ENCODE measurements at regions not wholly inside any gene's neighbourhood (a gene's known extent, or its start where the extent isn't known, plus 50 kb on each side); places are given as distances from the start of the nearest gene placed in this dataset.

DNA sequence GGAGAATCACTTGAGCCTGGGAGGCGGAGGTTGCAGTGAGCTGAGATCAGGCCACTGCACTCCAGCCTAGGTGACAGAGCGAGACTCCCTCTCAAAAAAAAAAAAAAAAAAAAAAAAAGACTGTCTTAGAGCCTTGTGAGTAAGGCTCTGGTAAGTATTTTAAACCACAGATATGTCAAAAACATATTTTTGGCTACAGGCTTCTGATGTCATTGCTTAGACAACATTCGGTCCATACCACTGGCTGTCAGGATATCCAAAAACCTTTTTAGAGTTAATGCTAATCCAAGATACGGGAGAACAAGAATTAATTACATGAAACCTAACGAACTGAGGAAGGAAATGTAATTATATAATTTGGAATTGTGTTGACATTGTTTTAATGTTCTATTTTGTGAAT is 999.5 kb upstream of the PABPC4L start:
- no peak for DNase-seq

DNA sequence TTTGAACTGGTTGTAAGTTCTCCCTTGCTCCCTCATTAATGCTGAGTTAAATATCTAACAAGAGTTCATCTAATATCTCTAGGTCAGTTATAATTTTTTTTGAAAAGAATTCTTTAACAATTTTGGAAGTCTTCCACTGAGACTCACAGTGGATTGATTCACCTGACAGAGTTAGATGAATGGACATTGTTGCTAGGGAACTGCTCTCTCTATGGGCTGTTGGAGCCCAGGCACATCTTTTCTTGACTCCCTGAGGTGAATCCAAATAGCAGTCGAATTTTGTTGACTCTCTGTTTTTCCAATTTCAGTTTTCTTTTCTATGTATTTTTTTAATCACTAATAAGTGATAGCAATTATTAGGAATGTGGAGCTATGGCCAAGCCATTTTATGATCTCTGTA is 996.1 kb upstream of the PABPC4L start:
- DNase-seq = no peak

DNA sequence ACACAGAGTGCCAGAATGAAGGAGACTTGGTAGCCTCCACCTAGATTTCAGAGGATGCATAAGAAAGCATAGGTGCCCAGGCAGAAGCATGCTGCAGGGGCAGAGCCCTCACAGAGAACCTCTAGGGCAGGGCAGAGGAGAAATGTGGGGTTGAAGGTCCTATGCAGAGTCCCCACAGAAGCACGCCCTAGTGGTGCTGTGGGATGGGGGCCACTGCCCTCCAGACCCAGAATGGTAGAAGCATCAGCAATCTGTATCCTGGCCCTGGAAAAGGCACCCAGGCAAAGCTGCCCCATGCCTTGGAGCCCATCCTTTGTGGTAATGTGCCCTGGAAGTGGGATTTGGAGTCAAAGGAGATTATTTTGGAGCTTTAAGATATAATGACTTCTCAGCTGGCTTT is 992.9 kb upstream of the PABPC4L start:
- DNase-seq = no peak

DNA sequence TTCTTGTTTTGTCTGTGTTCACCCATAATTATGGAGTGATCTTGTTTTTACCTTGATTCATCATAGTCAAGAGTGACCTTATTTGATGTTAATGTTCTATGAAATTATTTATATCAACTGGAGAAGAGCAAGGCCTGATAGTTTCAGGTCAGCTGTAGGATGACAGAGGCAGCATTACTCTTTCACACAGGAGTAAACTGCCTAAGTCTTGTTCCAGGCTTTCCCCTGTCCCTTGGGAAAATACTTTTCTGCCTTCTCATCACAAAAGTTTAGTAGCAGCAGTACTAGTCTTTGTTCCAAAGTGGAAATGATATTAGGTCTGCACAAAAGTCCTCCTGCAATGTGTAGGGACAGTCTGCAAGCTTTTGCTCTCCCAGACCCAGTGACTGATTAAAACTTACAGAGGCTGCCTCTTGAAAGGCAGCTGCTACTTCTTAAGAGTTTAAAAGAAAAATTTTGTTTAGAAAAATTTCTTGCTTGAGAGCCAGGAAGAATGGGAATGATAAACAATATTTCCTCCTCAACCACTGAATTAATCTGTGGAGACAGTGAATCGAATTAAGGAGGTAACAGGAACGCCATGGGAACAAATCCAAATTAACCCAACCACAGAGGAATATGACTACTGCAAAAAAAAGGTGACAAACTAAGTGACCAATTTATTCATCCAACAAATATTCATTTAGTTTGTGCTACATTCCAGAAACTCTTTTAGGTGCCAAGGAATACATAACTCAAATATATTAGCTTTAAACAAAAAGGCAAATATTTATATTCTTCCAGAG is 991.4 kb upstream of the PABPC4L start:
- no peak for DNase-seq

DNA sequence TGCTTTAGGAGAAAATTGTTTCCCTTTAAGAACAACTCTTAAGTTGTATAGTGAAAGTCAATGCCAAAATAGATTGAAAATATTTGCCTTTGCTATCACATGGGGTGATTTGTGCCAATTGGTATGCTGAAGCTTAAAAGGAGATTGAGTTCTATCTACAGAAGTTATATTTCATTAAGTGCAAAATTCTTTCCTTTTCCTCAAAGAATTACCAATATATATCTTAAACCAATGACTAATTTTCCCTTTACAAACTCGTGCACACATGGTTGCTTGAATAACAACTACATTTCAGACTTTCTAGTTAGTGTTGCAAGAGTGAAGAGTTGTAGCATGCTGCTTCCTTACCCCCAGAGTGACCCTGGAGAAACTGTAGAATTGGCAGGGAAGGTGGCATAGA is 990.0 kb upstream of the PABPC4L start:
- DNase-seq = no peak

DNA sequence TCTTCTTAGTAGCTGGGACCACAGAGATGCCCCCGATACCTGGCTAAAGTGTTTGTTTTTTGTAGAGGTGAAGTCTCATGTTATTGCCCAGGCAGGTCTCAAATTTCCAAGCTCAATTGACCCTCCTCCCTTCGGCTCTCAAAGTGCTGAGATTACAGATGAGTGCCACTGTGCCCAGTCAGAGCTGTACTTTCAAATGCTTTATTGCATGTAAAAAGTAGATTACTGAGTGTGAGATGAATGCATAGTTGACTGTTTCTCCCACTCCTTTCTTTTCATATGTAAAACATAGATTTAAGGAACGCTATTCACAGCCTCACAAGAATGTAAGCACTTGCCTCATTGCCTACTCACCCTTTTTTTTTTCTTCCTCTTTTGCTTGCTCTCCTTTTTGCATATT is 984.4 kb upstream of the PABPC4L start:
- DNase-seq = no peak

DNA sequence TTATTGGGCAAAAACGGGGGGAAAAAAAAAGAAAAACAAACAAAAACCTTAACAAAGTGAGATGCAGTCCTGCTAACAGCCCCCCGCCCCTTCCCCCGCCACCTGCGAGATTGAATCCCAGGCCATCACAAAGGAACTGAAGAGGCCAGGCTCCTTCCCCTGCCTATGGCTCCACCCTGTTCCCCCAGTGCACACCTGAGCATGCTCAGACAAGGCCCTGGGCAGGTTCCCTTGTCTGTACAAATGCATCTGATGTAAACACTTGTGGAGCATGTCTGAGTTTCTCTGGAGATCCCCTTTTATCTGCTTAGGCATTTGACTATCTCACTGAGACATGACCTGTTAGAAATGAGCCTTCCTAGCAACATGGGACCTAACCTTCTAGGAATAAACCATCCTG is 983.7 kb upstream of the PABPC4L start:
- peak; percentile 1 for DNase-seq

DNA sequence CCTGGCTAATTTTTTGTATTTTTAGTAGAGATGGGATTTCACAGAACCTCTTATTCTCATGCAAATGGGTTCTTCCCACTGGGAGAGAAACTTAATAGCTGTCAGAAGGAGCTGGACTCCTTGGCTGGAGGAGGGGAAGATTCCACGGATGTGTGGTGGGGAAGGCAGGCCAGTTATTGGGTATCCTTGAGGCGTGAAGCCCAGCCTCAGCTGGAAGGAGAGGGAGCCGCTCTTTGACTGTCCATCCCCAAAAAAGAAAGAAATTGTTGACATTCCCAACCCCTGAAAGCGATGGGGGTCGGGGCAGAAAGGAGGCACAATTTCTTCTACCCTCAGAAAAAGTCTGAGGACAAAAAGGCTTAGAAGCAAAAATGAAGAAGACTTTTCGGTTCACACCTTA is 983.1 kb upstream of the PABPC4L start:
- no peak for DNase-seq

DNA sequence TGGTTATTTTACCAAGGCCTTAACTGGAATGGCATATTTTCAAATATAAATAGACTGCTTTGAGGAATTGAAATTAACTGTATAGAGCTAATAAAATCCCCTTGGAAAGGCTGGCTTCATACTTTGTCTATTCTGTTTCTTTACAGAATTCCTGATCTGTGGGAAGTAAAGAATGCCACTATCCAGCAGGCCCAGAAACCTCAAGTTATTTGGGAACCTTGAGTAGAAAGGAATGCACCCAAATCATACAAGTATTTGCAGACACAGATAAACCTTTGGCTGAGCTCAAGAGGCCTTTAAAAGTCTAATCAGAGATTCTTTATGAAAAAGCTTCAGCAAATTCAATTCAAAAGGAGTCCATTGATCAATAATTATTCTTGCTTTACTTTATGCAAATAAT is 975.7 kb upstream of the PABPC4L start:
- DNase-seq = no peak

DNA sequence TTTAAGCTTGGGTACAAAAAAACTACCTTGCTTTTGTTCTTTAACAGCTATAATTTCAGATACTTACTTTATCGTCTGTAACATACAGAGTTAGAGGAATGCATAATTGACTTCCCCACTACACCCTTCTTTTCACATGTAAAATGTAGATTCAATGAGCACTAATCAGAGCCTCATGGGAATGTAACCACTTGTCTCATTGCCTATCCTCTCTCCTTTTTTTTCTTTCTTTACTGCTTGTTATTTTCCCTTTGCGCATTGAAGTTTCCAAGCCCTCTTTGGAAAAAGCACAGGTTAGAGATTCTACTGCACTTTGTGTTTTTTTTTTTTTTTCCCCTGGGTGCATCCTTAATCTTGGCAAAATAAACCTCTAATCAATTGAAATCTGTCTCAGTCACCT is 965.1 kb upstream of the PABPC4L start:
- DNase-seq = no peak

DNA sequence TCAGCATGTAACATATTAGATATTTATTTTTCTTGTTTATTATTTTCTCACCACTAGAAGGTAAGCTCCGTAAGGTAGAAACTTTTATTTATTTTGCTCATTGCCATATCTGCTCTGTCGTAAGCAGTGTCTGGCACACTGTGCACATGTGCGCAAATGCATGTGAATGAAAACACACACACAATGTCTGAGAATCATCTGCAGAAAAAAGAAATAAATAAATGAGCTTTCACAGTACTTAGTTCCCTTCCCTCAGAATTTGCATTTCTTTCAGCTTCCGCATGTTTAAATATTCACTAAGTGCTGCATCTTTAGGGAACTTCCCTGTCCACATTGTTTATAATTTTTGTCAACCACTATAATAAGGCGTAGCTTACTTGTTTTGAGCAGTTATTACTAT is 963.0 kb upstream of the PABPC4L start:
- DNase-seq = no peak

DNA sequence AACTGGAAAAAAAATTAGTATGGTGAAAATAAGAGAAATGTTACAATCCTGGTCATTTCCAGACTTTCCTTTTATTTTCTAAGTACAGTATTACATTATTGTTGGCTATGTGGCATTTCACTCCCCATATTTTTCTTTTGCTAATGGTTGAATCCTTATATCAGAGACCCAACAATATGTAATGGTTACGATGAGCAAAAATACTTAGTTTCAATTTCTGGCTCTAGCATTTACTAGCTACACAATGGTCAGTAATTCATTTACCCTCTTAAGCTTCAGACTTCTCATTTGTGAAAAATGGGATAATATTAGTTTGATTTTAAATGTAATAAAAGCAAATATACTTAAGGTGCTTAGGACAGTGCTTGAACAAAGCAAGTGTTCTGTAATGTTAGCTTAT is 942.9 kb upstream of the PABPC4L start:
- no peak for DNase-seq

DNA sequence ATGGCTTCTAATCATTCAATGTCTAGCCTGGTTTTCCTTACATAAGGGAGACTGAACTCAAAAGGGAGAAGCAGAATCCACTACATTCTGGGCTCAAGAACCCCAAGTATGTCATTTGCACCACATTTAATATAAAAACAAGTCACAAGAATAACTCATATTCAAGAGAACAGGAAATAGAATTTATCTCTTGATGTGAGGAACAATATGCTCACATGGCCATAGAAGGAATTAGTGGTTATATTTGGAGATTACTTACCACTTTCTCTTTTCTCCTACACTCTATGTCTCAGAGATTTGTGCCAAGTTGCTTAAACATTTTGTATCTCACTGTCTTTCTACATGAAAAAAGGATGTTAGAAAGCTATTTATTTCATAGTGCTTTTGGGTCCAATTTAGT is 922.6 kb upstream of the PABPC4L start:
- no peak for DNase-seq

DNA sequence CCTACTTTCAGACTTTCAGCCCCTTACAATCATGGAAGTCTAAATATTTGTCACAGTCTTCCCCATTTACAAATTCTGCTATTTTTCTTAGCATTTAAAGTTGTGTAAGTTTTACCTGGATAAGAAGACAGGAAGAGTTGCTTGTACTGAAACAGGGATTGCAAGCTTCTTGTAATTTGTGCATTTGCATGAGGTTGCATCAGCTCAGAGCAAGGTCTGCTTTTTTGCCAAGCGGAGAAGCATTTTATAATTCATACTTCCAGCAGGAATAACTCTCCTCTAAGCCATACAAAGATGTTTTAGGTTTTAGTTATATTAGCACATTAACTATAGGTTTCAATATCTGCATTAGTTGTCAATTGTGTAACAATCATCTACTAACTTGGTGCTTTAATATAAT is 922.0 kb upstream of the PABPC4L start:
- DNase-seq = no peak

DNA sequence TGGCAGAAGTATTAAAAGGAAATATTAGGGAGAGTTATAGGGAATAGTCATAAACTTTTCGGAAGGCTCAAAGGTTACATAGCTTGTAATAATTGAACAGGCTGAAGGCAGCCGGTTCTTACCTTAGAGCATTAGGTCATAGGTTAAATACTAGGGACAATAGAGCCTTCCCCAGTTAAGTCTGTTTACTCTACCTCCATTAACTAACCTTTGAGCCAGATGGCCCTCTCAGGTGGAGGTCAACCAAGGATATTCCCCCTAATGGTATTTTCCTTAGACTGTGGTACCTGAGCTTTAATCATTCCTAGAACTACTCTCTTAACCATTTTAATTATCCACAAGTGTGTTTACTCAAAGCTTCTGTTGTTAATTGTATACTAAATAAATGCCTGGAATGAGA is 920.9 kb upstream of the PABPC4L start:
- no peak for DNase-seq

DNA sequence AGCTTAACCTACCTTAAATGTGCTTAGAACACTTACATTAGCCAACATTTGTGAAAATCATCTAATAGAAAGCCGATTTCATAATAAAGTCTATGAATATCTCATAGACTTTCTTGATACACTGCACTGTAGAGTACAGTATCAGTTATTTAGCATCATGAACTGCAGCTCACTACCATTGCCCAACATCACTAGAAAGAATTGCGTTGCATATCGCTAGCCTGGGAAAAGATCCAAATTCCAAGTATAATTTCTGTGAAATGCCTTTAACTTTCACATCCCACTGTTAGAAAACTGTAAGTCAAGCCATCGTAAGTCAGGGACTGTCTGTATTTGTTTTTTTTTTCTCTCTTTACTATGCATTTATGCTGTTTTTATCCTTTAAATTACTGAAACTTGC is 918.6 kb upstream of the PABPC4L start:
- DNase-seq = no peak

DNA sequence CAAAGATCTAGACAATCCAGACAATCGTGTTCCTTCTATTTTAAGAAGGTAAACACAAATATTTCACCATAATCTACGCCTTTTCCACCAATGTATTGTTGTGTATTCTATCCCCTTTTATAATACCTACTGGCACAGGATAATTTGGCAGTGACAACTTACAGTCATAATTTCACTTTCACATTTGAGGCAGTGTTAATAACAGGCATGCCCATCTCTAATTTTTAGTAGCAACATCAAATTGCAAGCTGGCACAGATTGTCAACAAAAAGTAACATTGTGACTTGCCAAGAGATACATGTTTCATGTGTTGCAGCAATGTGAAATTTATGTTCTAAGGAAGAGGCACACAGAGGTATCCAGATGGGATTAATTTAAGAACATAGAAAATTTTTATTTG is 912.5 kb upstream of the PABPC4L start:
- DNase-seq = no peak

DNA sequence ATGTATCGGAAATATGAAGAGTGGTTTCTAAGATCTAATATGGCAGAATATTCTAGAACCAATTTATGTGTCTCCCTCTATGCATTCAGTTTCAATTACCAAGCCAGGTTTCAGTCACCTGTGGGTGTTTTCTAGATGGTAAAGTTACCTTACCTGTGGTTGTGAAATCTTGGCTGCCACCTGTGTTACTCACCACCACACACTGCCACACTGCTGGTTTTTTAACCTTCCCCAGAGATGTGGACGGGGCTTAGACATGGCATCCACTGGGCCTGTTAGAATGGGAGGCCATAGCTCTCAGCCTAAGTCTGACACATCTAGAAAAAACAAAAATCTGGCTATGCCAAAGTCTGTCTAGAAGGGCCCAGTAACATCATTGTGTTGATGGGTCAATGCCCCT is 896.5 kb upstream of the PABPC4L start:
- no peak for DNase-seq

DNA sequence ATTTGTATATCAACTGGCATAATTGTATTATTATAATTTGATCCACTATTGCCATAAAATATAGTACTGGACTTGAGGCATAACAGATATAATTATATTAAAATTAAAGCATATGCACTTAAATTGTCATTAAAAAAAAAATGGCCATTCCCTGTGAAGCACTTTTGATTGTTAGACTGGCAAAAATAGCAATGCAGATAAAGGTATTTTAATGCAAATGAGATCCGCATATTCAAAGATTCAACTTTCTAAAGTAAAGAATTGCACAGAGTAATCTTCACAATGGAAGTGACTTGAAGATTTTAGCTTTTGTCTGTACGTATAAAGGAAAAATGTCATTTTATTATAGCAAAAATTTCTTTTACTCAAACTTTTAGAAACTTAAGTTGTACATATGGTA is 871.8 kb upstream of the PABPC4L start:
- DNase-seq = no peak

DNA sequence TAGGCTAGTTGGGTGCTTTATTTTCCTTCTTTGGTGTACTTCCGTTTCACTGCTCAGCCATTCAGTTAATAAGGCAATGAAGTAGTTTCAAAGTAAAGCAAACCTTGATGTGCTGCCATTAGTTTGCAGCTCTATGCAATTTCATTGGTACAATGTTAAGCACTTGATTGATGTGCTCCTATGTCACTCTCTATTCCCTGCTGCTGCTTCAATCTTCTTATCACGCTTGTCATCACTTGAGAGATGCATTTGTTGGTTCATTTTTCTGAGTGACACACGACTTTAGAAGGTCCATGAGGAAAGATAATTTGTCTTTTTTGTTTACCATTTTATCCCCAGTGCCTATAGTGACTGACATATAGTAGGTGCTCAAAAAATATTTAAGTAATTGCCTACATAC is 871.0 kb upstream of the PABPC4L start:
- no peak for DNase-seq

DNA sequence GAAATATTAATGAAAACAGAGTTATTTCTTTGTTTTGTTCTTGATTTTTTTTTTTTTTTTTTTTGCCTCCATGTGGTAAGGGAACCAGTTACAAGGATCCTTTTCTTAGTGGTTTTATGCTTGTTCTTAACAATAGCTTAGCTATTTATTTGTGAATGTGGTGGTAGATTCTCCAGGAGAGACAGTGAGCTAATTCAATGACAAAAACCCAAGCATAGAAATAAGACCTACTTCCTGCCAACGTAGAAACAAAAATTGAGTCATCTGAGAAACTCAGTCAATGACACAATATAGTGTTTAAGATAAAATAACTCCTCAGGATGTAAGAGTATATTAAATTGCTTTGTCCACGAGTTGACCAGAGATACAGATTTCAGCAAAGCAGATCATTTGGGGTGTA is 863.8 kb upstream of the PABPC4L start:
- DNase-seq = no peak

DNA sequence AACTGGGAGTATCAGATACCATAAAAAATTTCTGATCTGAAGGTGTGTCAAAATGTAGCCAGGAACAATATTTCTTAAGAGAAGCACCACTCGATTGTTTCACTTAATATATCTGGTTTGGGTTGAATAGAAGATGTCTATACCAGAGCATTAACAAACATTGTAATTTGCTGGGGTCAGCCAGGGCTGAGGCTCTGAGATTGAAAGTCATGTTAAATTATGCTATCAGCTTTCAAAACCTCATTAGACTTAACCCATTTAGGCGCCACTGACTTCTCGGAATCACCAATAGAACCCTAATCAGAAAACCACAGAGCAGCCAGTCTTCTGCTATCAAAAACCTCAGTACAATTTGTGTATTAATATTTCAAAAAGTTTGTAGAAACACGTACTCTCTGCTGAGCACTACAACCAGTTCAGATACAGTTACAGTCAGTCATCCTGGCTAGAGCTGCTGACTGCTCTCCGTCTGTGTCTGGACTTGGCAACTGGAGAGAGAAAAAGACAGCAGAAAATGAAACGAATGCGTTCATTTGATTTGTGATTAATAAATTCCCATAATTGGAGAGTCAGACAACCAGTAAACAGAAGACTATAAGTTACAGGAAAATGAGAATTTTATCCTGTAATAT is 848.6 kb upstream of the PABPC4L start:
- DNase-seq = no peak

DNA sequence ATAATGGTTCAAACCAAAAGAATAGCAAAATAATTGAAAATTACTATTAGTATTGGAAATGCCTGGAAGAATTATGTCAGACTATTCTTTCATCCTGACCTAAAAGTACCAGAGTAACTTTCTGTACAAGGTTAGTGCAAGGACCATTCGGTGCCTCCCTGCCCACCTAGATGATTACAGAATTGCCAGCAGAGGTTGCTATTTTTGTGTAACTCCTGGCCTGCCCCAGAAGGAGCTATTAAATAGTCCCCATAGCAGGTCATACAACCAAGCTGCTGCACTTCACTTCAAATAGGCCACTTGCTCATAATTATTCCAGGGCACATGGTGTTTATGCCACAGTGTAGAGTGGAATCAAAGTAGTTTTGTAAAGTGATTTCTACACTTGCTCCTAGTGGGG is 831.1 kb upstream of the PABPC4L start:
- no peak for DNase-seq

DNA sequence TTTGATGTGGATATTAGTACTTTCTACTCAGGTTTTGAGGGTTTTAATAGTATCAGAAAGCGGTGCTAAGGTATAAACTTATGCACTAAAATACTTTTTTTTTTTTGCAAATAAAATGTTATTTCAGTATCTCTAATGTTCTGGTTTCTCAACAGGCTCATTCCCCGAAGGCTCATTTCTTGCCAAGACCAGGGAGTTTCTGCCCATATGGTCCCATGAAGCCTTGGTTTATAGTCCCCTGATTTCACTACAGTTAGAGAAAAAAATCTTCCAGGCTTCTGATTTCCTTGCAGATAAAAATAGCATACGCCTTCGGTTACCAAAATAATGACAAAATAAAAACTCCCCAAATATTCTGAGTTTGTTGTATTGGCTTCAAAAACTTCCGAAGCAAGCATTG is 814.2 kb upstream of the PABPC4L start:
- no peak for DNase-seq

DNA sequence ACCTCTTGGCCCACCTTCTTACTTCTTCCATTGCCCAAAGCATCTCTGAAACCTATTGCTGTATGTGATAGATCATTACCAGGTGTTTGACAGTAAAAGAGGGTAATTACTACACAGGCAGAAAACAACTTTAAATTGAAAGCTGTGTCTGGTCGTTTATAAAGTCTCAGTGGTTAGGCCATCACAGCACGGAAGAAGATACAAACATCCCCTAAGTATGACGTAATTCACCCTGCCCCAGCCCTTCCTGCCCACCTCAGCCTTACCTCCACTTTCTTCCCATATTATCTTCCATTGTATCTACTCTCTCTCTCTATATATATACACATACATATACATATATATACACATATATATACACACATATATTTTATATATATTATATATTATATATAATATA is 805.8 kb upstream of the PABPC4L start:
- no peak for DNase-seq
